GM13977 (cell line): ENCODE measurements at regions not wholly inside any gene's neighbourhood (a gene's known extent, or its start where the extent isn't known, plus 50 kb on each side); places are given as distances from the start of the nearest gene placed in this dataset.

Experiments
- DNase-seq: peaks from one replicate; pipeline ENCODE4 v3.0.0; 2012; ENCODE audit warnings: low spot score
- in situ Hi-C: fragments of 300-500 bp; cut with MboI; formaldehyde crosslinking; loops from one replicate; pipeline ENCODE4 v1.12.0; 2022; ENCODE audit warnings: low sequenced_read_pairs, low pct_unique_long_range_greater_than_20kb, mixed read lengths, inconsistent platforms; ENCODE audit not compliant: unreplicated experiment
- TF ChIP-seq, protein P1 (sequence below): IDR thresholded peaks from 2 replicates; pipeline ENCODE4 v1.5.1; 2012; ENCODE audit warnings: mild to moderate bottlenecking, control low read depth; ENCODE audit not compliant: insufficient read depth; ENCODE audit errors: extremely low read depth, missing control alignments

DNA sequence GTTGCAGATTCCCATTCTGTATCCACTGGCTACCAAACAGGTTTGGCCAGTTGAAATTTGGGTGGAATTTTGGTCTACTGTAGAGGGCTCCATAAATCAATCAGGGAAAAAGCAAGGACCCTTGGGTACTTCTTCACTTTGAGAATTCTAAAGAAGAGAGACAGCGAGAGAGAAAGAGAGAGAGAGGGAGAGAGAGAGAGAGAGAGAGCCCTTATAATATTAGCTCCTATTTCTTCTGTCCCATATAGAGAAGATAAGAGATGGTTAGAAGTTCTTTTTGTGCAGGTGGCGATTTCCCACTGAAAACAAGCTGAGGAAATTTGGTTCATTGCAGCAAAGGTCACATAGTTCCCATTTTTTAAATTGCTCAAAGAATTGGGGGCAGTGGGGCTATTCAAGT is 88.6 kb upstream of the ZNF536 start:
- TF ChIP-seq, protein P1, sequence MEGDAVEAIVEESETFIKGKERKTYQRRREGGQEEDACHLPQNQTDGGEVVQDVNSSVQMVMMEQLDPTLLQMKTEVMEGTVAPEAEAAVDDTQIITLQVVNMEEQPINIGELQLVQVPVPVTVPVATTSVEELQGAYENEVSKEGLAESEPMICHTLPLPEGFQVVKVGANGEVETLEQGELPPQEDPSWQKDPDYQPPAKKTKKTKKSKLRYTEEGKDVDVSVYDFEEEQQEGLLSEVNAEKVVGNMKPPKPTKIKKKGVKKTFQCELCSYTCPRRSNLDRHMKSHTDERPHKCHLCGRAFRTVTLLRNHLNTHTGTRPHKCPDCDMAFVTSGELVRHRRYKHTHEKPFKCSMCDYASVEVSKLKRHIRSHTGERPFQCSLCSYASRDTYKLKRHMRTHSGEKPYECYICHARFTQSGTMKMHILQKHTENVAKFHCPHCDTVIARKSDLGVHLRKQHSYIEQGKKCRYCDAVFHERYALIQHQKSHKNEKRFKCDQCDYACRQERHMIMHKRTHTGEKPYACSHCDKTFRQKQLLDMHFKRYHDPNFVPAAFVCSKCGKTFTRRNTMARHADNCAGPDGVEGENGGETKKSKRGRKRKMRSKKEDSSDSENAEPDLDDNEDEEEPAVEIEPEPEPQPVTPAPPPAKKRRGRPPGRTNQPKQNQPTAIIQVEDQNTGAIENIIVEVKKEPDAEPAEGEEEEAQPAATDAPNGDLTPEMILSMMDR: no peak
- in situ Hi-C loops: no loop called here
- no peak for DNase-seq

DNA sequence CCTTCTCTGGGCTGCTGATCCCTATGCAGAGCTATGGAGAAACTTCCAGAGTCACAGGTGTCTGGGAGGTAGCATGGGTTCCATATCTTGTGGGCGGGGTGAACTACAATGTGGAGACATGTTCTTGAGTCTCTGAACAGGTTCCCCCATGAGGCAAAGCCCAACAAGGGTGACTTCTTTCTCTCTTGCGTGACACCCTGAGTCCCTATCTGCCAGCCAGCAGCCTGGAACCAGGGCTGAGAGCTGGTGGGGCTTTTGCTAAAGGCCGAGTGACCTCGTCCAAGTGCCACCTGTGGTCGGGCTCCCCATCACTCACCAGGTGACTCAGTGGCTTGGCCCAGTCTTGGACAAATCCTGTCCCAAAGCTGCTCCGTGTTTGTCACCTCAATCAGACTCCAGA is 88.0 kb upstream of the ZNF536 start:
- in situ Hi-C loops: no loop called here
- TF ChIP-seq, protein P1: no peak
- DNase-seq: no peak

DNA sequence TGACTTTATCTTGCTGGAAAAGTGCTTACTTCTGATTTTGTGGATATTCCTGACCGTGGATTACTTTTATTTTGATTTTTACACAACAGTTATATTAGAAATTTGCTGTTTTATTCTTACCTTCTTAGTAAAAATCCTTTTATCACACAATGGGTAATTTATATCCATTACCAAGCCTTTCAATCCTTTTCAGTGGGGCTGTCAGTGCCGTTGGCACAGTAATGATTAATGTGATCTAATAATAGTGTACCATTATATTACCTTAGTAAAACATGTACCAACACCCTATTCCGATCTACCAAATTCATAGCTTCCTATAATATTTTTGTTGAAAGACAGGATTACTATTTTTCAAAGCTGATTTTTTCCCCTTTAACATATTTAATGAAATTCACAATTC is 87.3 kb upstream of the ZNF536 start:
- TF ChIP-seq, protein P1: no peak
- in situ Hi-C loops: no loop called here
- no peak for DNase-seq

DNA sequence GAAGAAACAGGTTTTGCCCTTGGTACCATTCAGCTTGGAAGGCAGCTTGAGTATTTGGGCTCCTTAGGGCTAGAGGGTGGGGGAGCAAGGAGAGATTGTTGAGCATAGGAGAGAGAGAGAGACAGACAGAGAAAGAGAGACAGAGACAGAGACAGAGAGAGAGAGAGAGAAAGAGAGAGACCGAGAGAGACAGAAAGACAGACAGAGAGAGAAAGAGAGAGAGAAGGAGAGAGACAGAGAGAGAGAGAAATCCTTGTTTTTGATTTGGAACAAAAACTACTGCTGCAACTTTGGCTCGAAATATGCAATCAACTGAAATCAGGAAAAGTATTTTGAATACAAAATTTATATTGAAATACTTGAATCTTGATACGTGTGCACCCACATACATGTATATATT is 85.8 kb upstream of the ZNF536 start:
- TF ChIP-seq, protein P1: no peak
- no peak for DNase-seq
- in situ Hi-C loops: no loop called here

DNA sequence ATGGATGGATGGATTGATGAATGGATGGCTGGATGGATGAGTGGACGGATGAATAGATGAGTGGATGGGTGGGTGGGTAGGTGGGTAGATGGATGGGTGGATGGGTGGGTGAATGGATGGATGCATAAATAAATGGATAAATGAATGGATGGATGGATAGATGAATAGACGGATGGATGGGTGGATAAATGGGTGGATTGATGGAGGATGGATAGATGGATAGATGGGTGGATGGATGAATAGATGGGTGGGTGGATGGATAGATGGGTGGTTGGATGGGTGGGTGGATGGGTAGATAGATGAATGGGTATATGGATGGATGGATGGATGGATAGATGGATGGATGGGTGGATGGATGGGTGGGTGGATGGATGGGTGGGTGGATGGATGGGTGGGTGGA is 84.9 kb upstream of the ZNF536 start:
- TF ChIP-seq, protein P1: no peak
- in situ Hi-C loops: no loop called here
- no peak for DNase-seq

DNA sequence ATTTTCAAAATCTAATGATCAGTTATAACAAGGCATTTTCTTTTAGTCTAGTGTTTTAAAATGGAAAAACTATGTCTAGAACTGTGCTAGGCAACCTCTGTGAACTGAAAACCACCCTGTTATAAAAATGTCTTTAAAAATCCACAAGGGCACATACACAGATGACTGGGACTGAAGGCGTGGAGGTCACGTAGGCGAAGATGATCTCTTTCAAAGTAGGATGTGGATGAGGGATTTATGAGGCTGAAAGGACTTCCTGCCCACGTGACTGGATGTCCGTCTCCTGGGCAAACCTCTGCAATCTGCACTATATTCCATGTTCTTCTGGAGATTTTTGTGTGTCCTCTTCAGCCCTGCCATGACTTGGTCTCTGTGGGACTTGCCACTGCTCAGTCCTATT is 84.2 kb upstream of the ZNF536 start:
- TF ChIP-seq, protein P1: no peak
- DNase-seq: no peak
- in situ Hi-C loops: no loop called here

DNA sequence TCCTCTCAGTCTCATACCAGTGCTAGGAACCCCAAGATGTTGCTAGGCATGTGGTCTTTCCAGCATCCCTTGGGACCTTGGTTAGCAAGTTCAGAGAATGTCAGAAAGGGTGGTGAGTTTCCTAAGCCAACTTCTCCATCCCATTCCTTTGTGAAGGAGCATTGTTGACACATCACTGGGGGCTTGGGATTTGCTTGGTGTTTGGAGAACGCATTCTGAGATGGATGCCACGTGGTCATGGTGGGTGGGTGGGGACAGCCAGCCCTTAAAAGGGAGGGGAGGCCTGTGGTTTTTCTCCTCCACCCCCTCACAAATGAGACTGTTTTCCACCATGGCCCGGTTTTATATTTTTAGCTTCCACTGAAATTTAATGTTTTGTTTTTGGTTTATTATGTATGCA is 83.3 kb upstream of the ZNF536 start:
- TF ChIP-seq, protein P1: no peak
- in situ Hi-C loops: no loop called here
- no peak for DNase-seq
